Testis (tissue), 2 donors: ENCODE measurements at regions not wholly inside any gene's neighbourhood (a gene's known extent, or its start where the extent isn't known, plus 50 kb on each side); places are given as distances from the start of the nearest gene placed in this dataset.

Source experiments
- CTCF ChIP-seq, 3 experiments: fragments of 450-650 bp in 2 of 3; fragments of 200-600 bp in 1 of 3; sonication (generic) in 1 of 3; IDR thresholded peaks; one replicate each; pipeline ENCODE4 v1.5.1; 2016 to 2019; ENCODE audit warnings: antibody characterized with exemption in 3 of 3, mild to moderate bottlenecking in 2 of 3, moderate library complexity in 1 of 3
- POLR2A ChIP-seq: fragments of 450-650 bp; IDR thresholded peaks from one replicate; pipeline ENCODE4 v1.6.1; 2017; ENCODE audit warnings: antibody characterized with exemption, mild to moderate bottlenecking, moderate library complexity

GRCh38 chr4:189177130-189177529 lies 763.5 kb upstream of the FRG1 start:
- TF ChIP-seq CTCF (IDR thresholded peaks at IDR 0.05) = no peak
- no peak for TF ChIP-seq POLR2A
